ENCODE measurements at regions not wholly inside any gene's neighbourhood (a gene's known extent, or its start where the extent isn't known, plus 50 kb on each side); places are given as distances from the start of the nearest gene placed in this dataset.
"Not testable (repeated sequence)": the region's sequence is repeated elsewhere in the genome, so short reads cannot be mapped to it uniquely, and the experiment has no call there.

GRCh38 chr7:57524197-57524596, 74.2 kb downstream of the ZNF716 start:
- not testable (repeated sequence) for H3K27me3 ChIP-seq, H3K9me3 ChIP-seq, H3K36me3 ChIP-seq, H3K4me3 ChIP-seq, DNase-seq

- no peaks in the 10 kb centered on the region for H3K9me3 ChIP-seq
- no peak for DNase-seq
- H3K36me3 ChIP-seq = no peaks in the 10 kb centered on the region
- no peak overlapping the region for H3K4me3 ChIP-seq
- H3K27me3 ChIP-seq = no peaks in the 10 kb centered on the region
Measured at GRCh38 chr7:57529931-57530330, 80.0 kb downstream of the ZNF716 start.

- H3K4me3 ChIP-seq, H3K36me3 ChIP-seq, H3K27me3 ChIP-seq, H3K9me3 ChIP-seq, DNase-seq: not testable (repeated sequence)
Measured at GRCh38 chr7:57540634-57541033, 90.7 kb downstream of the ZNF716 start.

GRCh38 chr7:57542331-57542730, 92.4 kb downstream of the ZNF716 start:
- H3K36me3 ChIP-seq, H3K9me3 ChIP-seq, H3K4me3 ChIP-seq, DNase-seq, H3K27me3 ChIP-seq: not testable (repeated sequence)

- not testable (repeated sequence) for H3K27me3 ChIP-seq, H3K4me3 ChIP-seq, DNase-seq, H3K9me3 ChIP-seq, H3K36me3 ChIP-seq
Measured at GRCh38 chr7:57547351-57547750, 97.4 kb downstream of the ZNF716 start.

GRCh38 chr7:57549961-57550360, 100.0 kb downstream of the ZNF716 start:
- H3K9me3 ChIP-seq, H3K4me3 ChIP-seq, H3K27me3 ChIP-seq, H3K36me3 ChIP-seq: not testable (repeated sequence)
- peak; percentile 1 for DNase-seq

- H3K36me3 ChIP-seq, H3K4me3 ChIP-seq, H3K9me3 ChIP-seq, H3K27me3 ChIP-seq, DNase-seq: not testable (repeated sequence)
Measured at GRCh38 chr7:57555687-57556086, 105.7 kb downstream of the ZNF716 start.

- Histone ChIP-seq H3K4me3 (no peak overlapping the region), H3K9me3 (no peaks in the 10 kb centered on the region), H3K27me3 (no peaks in the 10 kb centered on the region), H3K36me3 (no peaks in the 10 kb centered on the region)
- no peak for DNase-seq
Measured at GRCh38 chr7:57579454-57579853, 129.5 kb downstream of the ZNF716 start.
